ENCODE measurements at regions not wholly inside any gene's neighbourhood (a gene's known extent, or its start where the extent isn't known, plus 50 kb on each side); places are given as distances from the start of the nearest gene placed in this dataset.

- ChIA-PET CTCF (no interaction called here), POLR2A (no interaction called here)
- Histone ChIP-seq H3K27ac (ENCODE audit: insufficient read depth in 1 of 2, low read depth in 1 of 2, low read length in 2 of 2, poor library complexity in 1 of 2, severe bottlenecking in 2 of 2) (no peak overlapping the region), H3K36me3 (ENCODE audit: control insufficient read depth in 4 of 4, insufficient read depth in 4 of 4, low read length in 3 of 4) (no peaks in the 10 kb centered on the region), H3K9me3 (ENCODE audit: control extremely low read depth in 1 of 5, control insufficient read depth in 4 of 5, insufficient read depth in 2 of 5, low read depth in 1 of 5, low read length in 4 of 5) (no peaks in the 10 kb centered on the region), H3K4me3 (ENCODE audit: control insufficient read depth in 1 of 7, extremely low read depth in 1 of 7, insufficient read depth in 4 of 7, low read depth in 2 of 7, low read length in 6 of 7) (no peak overlapping the region), H3K27me3 (replicated peaks in 2 of 5; ENCODE audit: control insufficient read depth in 4 of 5, insufficient read depth in 5 of 5, low read length in 4 of 5) (no peaks in the 10 kb centered on the region), H3K4me1 (ENCODE audit: control extremely low read depth in 1 of 4, control insufficient read depth in 4 of 4, insufficient read depth in 4 of 4, low read length in 3 of 4) (no peaks in the 10 kb centered on the region)
- DNase-seq: no peak
- 100% methylated on average over 4 of the region's 9 CpGs for WGBS (ENCODE audit: insufficient coverage)
Observed at GRCh38 chr3:21042184-21042583, 708.8 kb downstream of the ZNF385D start.

GRCh38 chr3:21041621-21042020 lies 709.4 kb downstream of the ZNF385D start:
- POLR2A ChIA-PET: no interaction called here

GRCh38 chr3:21036888-21037287 lies 714.1 kb downstream of the ZNF385D start:
- Histone ChIP-seq H3K27me3 (replicated peaks in 2 of 5; ENCODE audit: control insufficient read depth in 4 of 5, insufficient read depth in 5 of 5, low read length in 4 of 5) (no peaks in the 10 kb centered on the region), H3K4me3 (ENCODE audit: control insufficient read depth in 1 of 7, extremely low read depth in 1 of 7, insufficient read depth in 4 of 7, low read depth in 2 of 7, low read length in 6 of 7) (no peak overlapping the region), H3K9me3 (ENCODE audit: control extremely low read depth in 1 of 5, control insufficient read depth in 4 of 5, insufficient read depth in 2 of 5, low read depth in 1 of 5, low read length in 4 of 5) (no peaks in the 10 kb centered on the region), H3K27ac (ENCODE audit: insufficient read depth in 1 of 2, low read depth in 1 of 2, low read length in 2 of 2, poor library complexity in 1 of 2, severe bottlenecking in 2 of 2) (no peak overlapping the region), H3K4me1 (ENCODE audit: control extremely low read depth in 1 of 4, control insufficient read depth in 4 of 4, insufficient read depth in 4 of 4, low read length in 3 of 4) (no peaks in the 10 kb centered on the region), H3K36me3 (ENCODE audit: control insufficient read depth in 4 of 4, insufficient read depth in 4 of 4, low read length in 3 of 4) (no peaks in the 10 kb centered on the region)
- no peak for DNase-seq
- ChIA-PET POLR2A (no interaction called here), CTCF (no interaction called here)
- no CpG with 5 or more reads among the region's 1 CpG for WGBS (ENCODE audit: insufficient coverage)

More at GRCh38 chr3:21041621-21042020, 709.4 kb downstream of the ZNF385D start:
- no CpG with 5 or more reads among the region's 1 CpG for whole genome bisulfite sequencing (ENCODE audit: insufficient coverage)
- Histone ChIP-seq H3K9me3 (ENCODE audit: control extremely low read depth in 1 of 5, control insufficient read depth in 4 of 5, insufficient read depth in 2 of 5, low read depth in 1 of 5, low read length in 4 of 5) (no peaks in the 10 kb centered on the region), H3K27ac (ENCODE audit: insufficient read depth in 1 of 2, low read depth in 1 of 2, low read length in 2 of 2, poor library complexity in 1 of 2, severe bottlenecking in 2 of 2) (no peak overlapping the region), H3K36me3 (ENCODE audit: control insufficient read depth in 4 of 4, insufficient read depth in 4 of 4, low read length in 3 of 4) (no peaks in the 10 kb centered on the region), H3K4me1 (ENCODE audit: control extremely low read depth in 1 of 4, control insufficient read depth in 4 of 4, insufficient read depth in 4 of 4, low read length in 3 of 4) (no peaks in the 10 kb centered on the region), H3K4me3 (ENCODE audit: control insufficient read depth in 1 of 7, extremely low read depth in 1 of 7, insufficient read depth in 4 of 7, low read depth in 2 of 7, low read length in 6 of 7) (no peak overlapping the region), H3K27me3 (replicated peaks in 2 of 5; ENCODE audit: control insufficient read depth in 4 of 5, insufficient read depth in 5 of 5, low read length in 4 of 5) (no peaks in the 10 kb centered on the region)
- no peak for DNase-seq
- CTCF ChIA-PET: no interaction called here

- Histone ChIP-seq H3K36me3 (ENCODE audit: control insufficient read depth in 4 of 4, insufficient read depth in 4 of 4, low read length in 3 of 4) (no peaks in the 10 kb centered on the region), H3K4me1 (ENCODE audit: control extremely low read depth in 1 of 4, control insufficient read depth in 4 of 4, insufficient read depth in 4 of 4, low read length in 3 of 4) (no peaks in the 10 kb centered on the region), H3K27ac (ENCODE audit: insufficient read depth in 1 of 2, low read depth in 1 of 2, low read length in 2 of 2, poor library complexity in 1 of 2, severe bottlenecking in 2 of 2) (no peak overlapping the region), H3K9me3 (ENCODE audit: control extremely low read depth in 1 of 5, control insufficient read depth in 4 of 5, insufficient read depth in 2 of 5, low read depth in 1 of 5, low read length in 4 of 5) (no peaks in the 10 kb centered on the region), H3K27me3 (replicated peaks in 2 of 5; ENCODE audit: control insufficient read depth in 4 of 5, insufficient read depth in 5 of 5, low read length in 4 of 5) (no peaks in the 10 kb centered on the region), H3K4me3 (ENCODE audit: control insufficient read depth in 1 of 7, extremely low read depth in 1 of 7, insufficient read depth in 4 of 7, low read depth in 2 of 7, low read length in 6 of 7) (no peak overlapping the region)
- ChIA-PET CTCF (no interaction called here), POLR2A (no interaction called here)
- DNase-seq: no peak
- 88% methylated on average over 5 of the region's 5 CpGs for WGBS (ENCODE audit: insufficient coverage)
Observed at GRCh38 chr3:21028412-21028811, 722.6 kb downstream of the ZNF385D start.

GRCh38 chr3:21024563-21024962 lies 726.4 kb downstream of the ZNF385D start:
- no peak for DNase-seq
- ChIA-PET POLR2A (no interaction called here), CTCF (no interaction called here)
- H3K27ac ChIP-seq (ENCODE audit: insufficient read depth in 1 of 2, low read depth in 1 of 2, low read length in 2 of 2, poor library complexity in 1 of 2, severe bottlenecking in 2 of 2): no peak overlapping the region
- no peaks in the 10 kb centered on the region for H3K36me3 ChIP-seq (ENCODE audit: control insufficient read depth in 4 of 4, insufficient read depth in 4 of 4, low read length in 3 of 4)
- H3K4me1 ChIP-seq (ENCODE audit: control extremely low read depth in 1 of 4, control insufficient read depth in 4 of 4, insufficient read depth in 4 of 4, low read length in 3 of 4): no peaks in the 10 kb centered on the region
- no peaks in the 10 kb centered on the region for H3K27me3 ChIP-seq (replicated peaks in 2 of 5; ENCODE audit: control insufficient read depth in 4 of 5, insufficient read depth in 5 of 5, low read length in 4 of 5)
- H3K9me3 ChIP-seq (ENCODE audit: control extremely low read depth in 1 of 5, control insufficient read depth in 4 of 5, insufficient read depth in 2 of 5, low read depth in 1 of 5, low read length in 4 of 5): no peaks in the 10 kb centered on the region
- no peak overlapping the region for H3K4me3 ChIP-seq (ENCODE audit: control insufficient read depth in 1 of 7, extremely low read depth in 1 of 7, insufficient read depth in 4 of 7, low read depth in 2 of 7, low read length in 6 of 7)
- 100% methylated on average over 1 of the region's 2 CpGs for WGBS (ENCODE audit: insufficient coverage)

GRCh38 chr3:21020681-21021080 lies 730.3 kb downstream of the ZNF385D start:
- Histone ChIP-seq H3K36me3 (ENCODE audit: control insufficient read depth in 4 of 4, insufficient read depth in 4 of 4, low read length in 3 of 4) (no peaks in the 10 kb centered on the region), H3K4me1 (ENCODE audit: control extremely low read depth in 1 of 4, control insufficient read depth in 4 of 4, insufficient read depth in 4 of 4, low read length in 3 of 4) (no peaks in the 10 kb centered on the region), H3K4me3 (ENCODE audit: control insufficient read depth in 1 of 7, extremely low read depth in 1 of 7, insufficient read depth in 4 of 7, low read depth in 2 of 7, low read length in 6 of 7) (no peak overlapping the region), H3K27me3 (replicated peaks in 2 of 5; ENCODE audit: control insufficient read depth in 4 of 5, insufficient read depth in 5 of 5, low read length in 4 of 5) (no peaks in the 10 kb centered on the region), H3K9me3 (ENCODE audit: control extremely low read depth in 1 of 5, control insufficient read depth in 4 of 5, insufficient read depth in 2 of 5, low read depth in 1 of 5, low read length in 4 of 5) (no peaks in the 10 kb centered on the region), H3K27ac (ENCODE audit: insufficient read depth in 1 of 2, low read depth in 1 of 2, low read length in 2 of 2, poor library complexity in 1 of 2, severe bottlenecking in 2 of 2) (no peak overlapping the region)
- DNase-seq: no peak
- CTCF ChIA-PET: no interaction called here
- POLR2A ChIA-PET: no interaction called here
- 81% methylated on average over 3 of the region's 5 CpGs for WGBS (ENCODE audit: insufficient coverage)

- H3K27ac ChIP-seq (ENCODE audit: insufficient read depth in 1 of 2, low read depth in 1 of 2, low read length in 2 of 2, poor library complexity in 1 of 2, severe bottlenecking in 2 of 2): no peak overlapping the region
- H3K4me3 ChIP-seq (ENCODE audit: control insufficient read depth in 1 of 7, extremely low read depth in 1 of 7, insufficient read depth in 4 of 7, low read depth in 2 of 7, low read length in 6 of 7): no peak overlapping the region
- POLR2A ChIA-PET: no interaction called here
- no peaks in the 10 kb centered on the region for H3K27me3 ChIP-seq (replicated peaks in 2 of 5; ENCODE audit: control insufficient read depth in 4 of 5, insufficient read depth in 5 of 5, low read length in 4 of 5)
- no peak for DNase-seq
- CTCF ChIA-PET: no interaction called here
- 94% methylated on average over 2 of the region's 2 CpGs for WGBS (ENCODE audit: insufficient coverage)
- H3K36me3 ChIP-seq (ENCODE audit: control insufficient read depth in 4 of 4, insufficient read depth in 4 of 4, low read length in 3 of 4): no peaks in the 10 kb centered on the region
- H3K9me3 ChIP-seq (ENCODE audit: control extremely low read depth in 1 of 5, control insufficient read depth in 4 of 5, insufficient read depth in 2 of 5, low read depth in 1 of 5, low read length in 4 of 5): no peaks in the 10 kb centered on the region
- no peaks in the 10 kb centered on the region for H3K4me1 ChIP-seq (ENCODE audit: control extremely low read depth in 1 of 4, control insufficient read depth in 4 of 4, insufficient read depth in 4 of 4, low read length in 3 of 4)
Observed at GRCh38 chr3:21020043-21020442, 731.0 kb downstream of the ZNF385D start.
